Esophagus squamous epithelium (tissue), 4 donors: ENCODE measurements at regions not wholly inside any gene's neighbourhood (a gene's known extent, or its start where the extent isn't known, plus 50 kb on each side); places are given as distances from the start of the nearest gene placed in this dataset.
"Not testable (repeated sequence)": the region's sequence is repeated elsewhere in the genome, so short reads cannot be mapped to it uniquely, and the experiment has no call there.

ENCODE experiments used
- POLR2A ChIP-seq, 4 donors: fragments of 450-650 bp; IDR thresholded peaks; one replicate each; pipeline ENCODE4 v1.6.1; 2017; ENCODE audit warnings: antibody characterized with exemption in 4 of 4, mild to moderate bottlenecking in 4 of 4, moderate library complexity in 3 of 4
- TF ChIP-seq, protein P1 (sequence below), 6 experiments: fragments of 450-650 bp in 4 of 6; fragments of 200-600 bp in 2 of 6; sonication (generic) in 2 of 6; IDR thresholded peaks; one replicate each; pipeline ENCODE4 v1.5.1; 2016 to 2019; ENCODE audit warnings: antibody characterized with exemption in 6 of 6, mild to moderate bottlenecking in 4 of 6, moderate library complexity in 4 of 6

DNA sequence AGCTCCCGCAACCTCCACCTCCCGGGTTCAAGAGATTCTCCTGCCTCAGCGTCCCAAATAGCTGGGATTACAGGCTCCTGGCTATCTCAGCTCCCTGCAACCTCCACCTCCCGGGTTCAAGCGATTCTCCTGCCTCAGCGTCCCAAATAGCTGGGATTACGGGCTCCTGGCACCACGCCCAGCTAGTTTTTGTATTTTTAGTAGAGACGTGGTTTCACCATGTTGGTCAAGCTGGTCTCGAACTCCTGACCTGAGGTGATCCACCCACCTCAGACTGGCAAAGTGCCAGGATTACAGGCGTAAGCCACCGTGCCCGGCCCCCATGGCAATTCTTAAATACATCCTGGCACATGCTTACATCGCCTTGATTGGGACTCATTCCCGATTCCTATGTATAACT lies 1394.3 kb downstream of the OLFM4 start:
- TF ChIP-seq POLR2A (IDR thresholded peaks at IDR 0.05), result not testable (repeated sequence)
- TF ChIP-seq, protein P1, sequence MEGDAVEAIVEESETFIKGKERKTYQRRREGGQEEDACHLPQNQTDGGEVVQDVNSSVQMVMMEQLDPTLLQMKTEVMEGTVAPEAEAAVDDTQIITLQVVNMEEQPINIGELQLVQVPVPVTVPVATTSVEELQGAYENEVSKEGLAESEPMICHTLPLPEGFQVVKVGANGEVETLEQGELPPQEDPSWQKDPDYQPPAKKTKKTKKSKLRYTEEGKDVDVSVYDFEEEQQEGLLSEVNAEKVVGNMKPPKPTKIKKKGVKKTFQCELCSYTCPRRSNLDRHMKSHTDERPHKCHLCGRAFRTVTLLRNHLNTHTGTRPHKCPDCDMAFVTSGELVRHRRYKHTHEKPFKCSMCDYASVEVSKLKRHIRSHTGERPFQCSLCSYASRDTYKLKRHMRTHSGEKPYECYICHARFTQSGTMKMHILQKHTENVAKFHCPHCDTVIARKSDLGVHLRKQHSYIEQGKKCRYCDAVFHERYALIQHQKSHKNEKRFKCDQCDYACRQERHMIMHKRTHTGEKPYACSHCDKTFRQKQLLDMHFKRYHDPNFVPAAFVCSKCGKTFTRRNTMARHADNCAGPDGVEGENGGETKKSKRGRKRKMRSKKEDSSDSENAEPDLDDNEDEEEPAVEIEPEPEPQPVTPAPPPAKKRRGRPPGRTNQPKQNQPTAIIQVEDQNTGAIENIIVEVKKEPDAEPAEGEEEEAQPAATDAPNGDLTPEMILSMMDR (IDR thresholded peaks at IDR 0.05), result not testable (repeated sequence)
